DND-41 (cell line): ENCODE measurements at regions not wholly inside any gene's neighbourhood (a gene's known extent, or its start where the extent isn't known, plus 50 kb on each side); places are given as distances from the start of the nearest gene placed in this dataset.

Experiments used
- ATAC-seq: fragments of 200-7000 bp; cut with Tn5 transposase; 3 replicates; pipeline ENCODE4 v1.9.1; 2021; ENCODE audit warnings: low read depth; ENCODE audit not compliant: insufficient read depth
- DNase-seq: peaks from one replicate; pipeline ENCODE4 v3.0.0-alpha.2; 2020
- H2AFZ ChIP-seq: 2 replicates; pipeline ENCODE4 v1.6.0; 2012; ENCODE audit warnings: low read depth, low read length
- H3K27ac ChIP-seq: 2 replicates; pipeline ENCODE4 v1.5.1; 2012; ENCODE audit warnings: low read length, inconsistent platforms
- H3K27me3 ChIP-seq: fragments of 200-600 bp; sonication (generic); 2 replicates; pipeline ENCODE4 v1.6.0; 2012; ENCODE audit warnings: low read length, mild to moderate bottlenecking, inconsistent platforms; ENCODE audit not compliant: insufficient read depth, poor library complexity
- H3K36me3 ChIP-seq: 2 replicates; pipeline ENCODE4 v1.5.1; 2012; ENCODE audit warnings: low read length, inconsistent platforms; ENCODE audit not compliant: insufficient read depth
- H3K4me1 ChIP-seq: 2 replicates; pipeline ENCODE4 v1.5.1; 2012; ENCODE audit warnings: mild to moderate bottlenecking, low read length; ENCODE audit not compliant: insufficient read depth
- H3K4me2 ChIP-seq: 2 replicates; pipeline ENCODE4 v1.6.0; 2012; ENCODE audit warnings: mild to moderate bottlenecking, moderate library complexity, low read length, inconsistent platforms; ENCODE audit not compliant: insufficient read depth
- H3K4me3 ChIP-seq, 2 experiments: fragments of 200-600 bp in 1 of 2; shearing (Covaris generic) in 1 of 2; 2 replicates each; pipeline ENCODE4 v1.5.1; 2012 to 2016; ENCODE audit warnings: inconsistent platforms in 2 of 2, low read length in 2 of 2, mild to moderate bottlenecking in 2 of 2, low read depth in 1 of 2, moderate library complexity in 1 of 2
- H3K79me2 ChIP-seq: 2 replicates; pipeline ENCODE4 v1.6.0; 2012; ENCODE audit warnings: low read length, inconsistent platforms; ENCODE audit not compliant: insufficient read depth
- H3K9ac ChIP-seq: 2 replicates; pipeline ENCODE4 v1.6.0; 2012; ENCODE audit warnings: low read depth, mild to moderate bottlenecking, inconsistent platforms, low read length, moderate library complexity
- H3K9me3 ChIP-seq: 2 replicates; pipeline ENCODE4 v1.5.1; 2012; ENCODE audit warnings: low read length, moderate library complexity, mild to moderate bottlenecking, inconsistent platforms; ENCODE audit not compliant: insufficient read depth, severe bottlenecking
- H4K20me1 ChIP-seq: 2 replicates; pipeline ENCODE4 v1.6.0; 2012; ENCODE audit warnings: low read length; ENCODE audit not compliant: insufficient read depth
- EZH2 ChIP-seq: IDR thresholded peaks from 3 replicates; pipeline ENCODE4 v1.6.1; 2012; ENCODE audit warnings: borderline replicate concordance, low read depth, mild to moderate bottlenecking, moderate library complexity, low read length, inconsistent platforms; ENCODE audit not compliant: severe bottlenecking
- TF ChIP-seq, protein P1 (sequence below): IDR thresholded peaks from 2 replicates; pipeline ENCODE4 v1.5.1; 2012; ENCODE audit warnings: borderline replicate concordance, low read length, moderate library complexity, mild to moderate bottlenecking; ENCODE audit not compliant: poor library complexity, severe bottlenecking; ENCODE audit errors: extremely low read depth

GRCh38 chr2:118351796-118352195 lies 263.5 kb downstream of the INSIG2 start:
- ATAC-seq (no peak), DNase-seq (no peak)
- Histone ChIP-seq H3K79me2 (no peaks in the 10 kb centered on the region), H3K9me3 (no peaks in the 10 kb centered on the region), H4K20me1 (no peaks in the 10 kb centered on the region), H3K9ac (no peak overlapping the region), H3K36me3 (no peaks in the 10 kb centered on the region), H3K4me3 (no peak overlapping the region), H3K27me3 (peaks cover 3% of the 10 kb centered on the region), H3K4me2 (no peak overlapping the region), H2AFZ (no peak overlapping the region), H3K4me1 (no peaks in the 10 kb centered on the region), H3K27ac (no peak overlapping the region)
- no peak for TF ChIP-seq EZH2
- TF ChIP-seq, protein P1, sequence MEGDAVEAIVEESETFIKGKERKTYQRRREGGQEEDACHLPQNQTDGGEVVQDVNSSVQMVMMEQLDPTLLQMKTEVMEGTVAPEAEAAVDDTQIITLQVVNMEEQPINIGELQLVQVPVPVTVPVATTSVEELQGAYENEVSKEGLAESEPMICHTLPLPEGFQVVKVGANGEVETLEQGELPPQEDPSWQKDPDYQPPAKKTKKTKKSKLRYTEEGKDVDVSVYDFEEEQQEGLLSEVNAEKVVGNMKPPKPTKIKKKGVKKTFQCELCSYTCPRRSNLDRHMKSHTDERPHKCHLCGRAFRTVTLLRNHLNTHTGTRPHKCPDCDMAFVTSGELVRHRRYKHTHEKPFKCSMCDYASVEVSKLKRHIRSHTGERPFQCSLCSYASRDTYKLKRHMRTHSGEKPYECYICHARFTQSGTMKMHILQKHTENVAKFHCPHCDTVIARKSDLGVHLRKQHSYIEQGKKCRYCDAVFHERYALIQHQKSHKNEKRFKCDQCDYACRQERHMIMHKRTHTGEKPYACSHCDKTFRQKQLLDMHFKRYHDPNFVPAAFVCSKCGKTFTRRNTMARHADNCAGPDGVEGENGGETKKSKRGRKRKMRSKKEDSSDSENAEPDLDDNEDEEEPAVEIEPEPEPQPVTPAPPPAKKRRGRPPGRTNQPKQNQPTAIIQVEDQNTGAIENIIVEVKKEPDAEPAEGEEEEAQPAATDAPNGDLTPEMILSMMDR = no peak

DNA sequence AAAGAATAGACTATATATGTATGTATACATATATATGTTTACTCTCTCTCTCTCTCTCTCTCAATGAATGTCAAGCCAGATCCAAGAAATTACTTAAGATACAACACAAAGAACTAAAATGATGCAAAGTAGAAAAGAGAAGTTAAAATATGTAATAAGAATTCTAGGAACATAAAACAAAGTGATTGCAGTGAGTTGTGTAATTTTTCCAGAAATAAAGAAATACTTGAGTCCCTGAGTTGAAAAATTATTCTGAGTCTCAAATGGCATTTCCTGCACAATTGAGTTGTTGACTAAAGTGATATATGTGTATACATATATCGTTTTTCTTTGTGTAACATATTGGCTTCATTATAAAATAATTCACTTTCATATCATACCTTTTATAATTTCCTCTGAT lies 262.4 kb downstream of the INSIG2 start:
- Histone ChIP-seq H3K27me3 (peaks cover 3% of the 10 kb centered on the region), H3K27ac (no peak overlapping the region), H3K4me2 (no peak overlapping the region), H3K9ac (no peak overlapping the region), H3K79me2 (no peaks in the 10 kb centered on the region), H3K4me1 (no peaks in the 10 kb centered on the region), H3K4me3 (no peak overlapping the region), H3K9me3 (no peaks in the 10 kb centered on the region), H2AFZ (no peak overlapping the region), H4K20me1 (no peaks in the 10 kb centered on the region), H3K36me3 (no peaks in the 10 kb centered on the region)
- ATAC-seq (no peak), DNase-seq (no peak)
- TF ChIP-seq, protein P1 = no peak
- TF ChIP-seq EZH2 = no peak

- Histone ChIP-seq H3K27ac (no peak overlapping the region), H3K36me3 (no peaks in the 10 kb centered on the region), H3K27me3 (peaks cover 3% of the 10 kb centered on the region), H3K4me1 (no peaks in the 10 kb centered on the region), H3K9ac (no peak overlapping the region), H4K20me1 (no peaks in the 10 kb centered on the region), H3K4me2 (no peak overlapping the region), H3K79me2 (no peaks in the 10 kb centered on the region), H2AFZ (no peak overlapping the region), H3K4me3 (no peak overlapping the region), H3K9me3 (no peaks in the 10 kb centered on the region)
- no peak for ATAC-seq
- DNase-seq = no peak
- no peak for TF ChIP-seq EZH2
- TF ChIP-seq, protein P1 = no peak
Measured at GRCh38 chr2:118349365-118349764, 261.1 kb downstream of the INSIG2 start.
